DMS 273 (cell line): ENCODE measurements at regions not wholly inside any gene's neighbourhood (a gene's known extent, or its start where the extent isn't known, plus 50 kb on each side); places are given as distances from the start of the nearest gene placed in this dataset.

Experiments used
- DNase-seq: peaks from one replicate; lab custom pipeline; 2025; ENCODE audit not compliant: unreplicated experiment; lab: John Stamatoyannopoulos, UW

- DNase-seq = no peak
Measured at GRCh38 chr17:12522336-12522735, 143.4 kb upstream of the MYOCD start.

GRCh38 chr17:12522743-12523183, 142.9 kb upstream of the MYOCD start:
- DNase-seq = peak; percentile 63

GRCh38 chr17:12523244-12523643, 142.4 kb upstream of the MYOCD start:
- DNase-seq = no peak

- no peak for DNase-seq
Measured at GRCh38 chr17:12528036-12528435, 137.7 kb upstream of the MYOCD start.

- DNase-seq = no peak
Measured at GRCh38 chr17:12530161-12530560, 135.5 kb upstream of the MYOCD start.

- DNase-seq = no peak
Measured at GRCh38 chr17:12536021-12536420, 129.7 kb upstream of the MYOCD start.

- no peak for DNase-seq
Measured at GRCh38 chr17:12536472-12536871, 129.2 kb upstream of the MYOCD start.

- DNase-seq = no peak
Measured at GRCh38 chr17:12537436-12537835, 128.3 kb upstream of the MYOCD start.

- DNase-seq = no peak
Measured at GRCh38 chr17:12538003-12538402, 127.7 kb upstream of the MYOCD start.

- peak; percentile 70 for DNase-seq
Measured at GRCh38 chr17:12545877-12546513, 119.7 kb upstream of the MYOCD start.

- no peak for DNase-seq
Measured at GRCh38 chr17:12546983-12547382, 118.7 kb upstream of the MYOCD start.

GRCh38 chr17:12547831-12548230, 117.9 kb upstream of the MYOCD start:
- no peak for DNase-seq

- DNase-seq = no peak
Measured at GRCh38 chr17:12548558-12548957, 117.1 kb upstream of the MYOCD start.

- DNase-seq = no peak
Measured at GRCh38 chr17:12549499-12550041, 116.1 kb upstream of the MYOCD start.

- DNase-seq = no peak
Measured at GRCh38 chr17:12553625-12554024, 112.1 kb upstream of the MYOCD start.

- peak; percentile 2 for DNase-seq
Measured at GRCh38 chr17:12554251-12554650, 111.4 kb upstream of the MYOCD start.

- DNase-seq = peak; percentile 58
Measured at GRCh38 chr17:12566291-12566690, 99.4 kb upstream of the MYOCD start.

- DNase-seq = peak; percentile 56
Measured at GRCh38 chr17:12567077-12568053, 98.3 kb upstream of the MYOCD start.

- no peak for DNase-seq
Measured at GRCh38 chr17:12568358-12569251, 97.1 kb upstream of the MYOCD start.

GRCh38 chr17:12571606-12572005, 94.1 kb upstream of the MYOCD start:
- DNase-seq = no peak

GRCh38 chr17:12574525-12574924, 91.2 kb upstream of the MYOCD start:
- DNase-seq = no peak
